ENCODE measurements at regions not wholly inside any gene's neighbourhood (a gene's known extent, or its start where the extent isn't known, plus 50 kb on each side); places are given as distances from the start of the nearest gene placed in this dataset.
A peak's percentile ranks its signal among the peaks of the same experiment; 100 is the strongest.

DNA sequence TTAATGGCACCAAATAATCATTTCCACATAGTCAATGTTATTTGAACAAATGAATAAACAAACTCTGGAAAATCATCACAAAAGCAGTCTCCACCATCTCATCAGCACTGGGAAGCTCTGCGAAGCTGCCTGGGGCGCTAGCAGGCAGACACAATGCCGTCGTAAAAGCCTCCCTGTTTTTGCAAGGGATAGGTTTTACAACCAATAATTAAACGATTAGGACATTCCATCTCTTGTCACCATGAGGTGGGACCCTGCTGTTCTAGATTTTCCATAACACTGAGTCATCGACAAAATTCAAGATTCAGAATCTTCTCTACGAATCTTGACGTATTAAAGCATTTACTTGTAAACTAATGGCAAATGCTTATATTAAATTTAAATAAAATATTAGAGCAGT lies 172.8 kb upstream of the AKR1E2 start:
- Mint-ChIP-seq H3K27ac (no peak overlapping the region), H3K9me3 (no peaks in the 10 kb centered on the region), H3K27me3 (no peaks in the 10 kb centered on the region), H3K4me3 (no peak overlapping the region), H3K36me3 (no peaks in the 10 kb centered on the region), H3K4me1 (peaks cover 22% of the 10 kb centered on the region)
- no peak for DNase-seq
- CTCF ChIA-PET, result interaction anchor here (1.4 kb wide), 1 partner anchor 1413 kb away, joined by 4 read pairs; no protein-coding TSS in a partner anchor

GRCh38 chr10:4652111-4653010 lies 173.6 kb upstream of the AKR1E2 start:
- peak overlapping the region; percentile 10 for H3K27ac Mint-ChIP-seq
- DNase-seq, result peak; percentile 22
- H3K4me3 Mint-ChIP-seq, result no peak overlapping the region
- H3K9me3 Mint-ChIP-seq, result no peaks in the 10 kb centered on the region
- H3K4me1 Mint-ChIP-seq, result peaks cover 22% of the 10 kb centered on the region
- H3K36me3 Mint-ChIP-seq, result no peaks in the 10 kb centered on the region
- no peaks in the 10 kb centered on the region for H3K27me3 Mint-ChIP-seq
- CTCF ChIA-PET, result interaction anchor here (1.1 to 1.4 kb wide), 2 partner anchors 1029 to 1413 kb away, joined by 4 read pairs; no protein-coding TSS in a partner anchor

GRCh38 chr10:4651404-4652037 lies 174.5 kb upstream of the AKR1E2 start:
- no peak for DNase-seq
- Mint-ChIP-seq H3K27ac (peak overlapping the region; percentile 10), H3K36me3 (no peaks in the 10 kb centered on the region), H3K4me3 (no peak overlapping the region), H3K9me3 (no peaks in the 10 kb centered on the region), H3K27me3 (no peaks in the 10 kb centered on the region), H3K4me1 (peaks cover 22% of the 10 kb centered on the region)
- CTCF ChIA-PET, result interaction anchor here (1.1 kb wide), 1 partner anchor 1028 kb away, joined by 4 read pairs; no protein-coding TSS in a partner anchor

- Mint-ChIP-seq H3K9me3 (no peaks in the 10 kb centered on the region), H3K36me3 (no peaks in the 10 kb centered on the region)
Observed at GRCh38 chr10:4650582-4650981, 175.4 kb upstream of the AKR1E2 start.

GRCh38 chr10:4649886-4650508 lies 176.0 kb upstream of the AKR1E2 start:
- no peaks in the 10 kb centered on the region for H3K9me3 Mint-ChIP-seq
- no peaks in the 10 kb centered on the region for H3K27me3 Mint-ChIP-seq
- no peak for DNase-seq
- no peak overlapping the region for H3K27ac Mint-ChIP-seq
- H3K4me1 Mint-ChIP-seq, result peaks cover 22% of the 10 kb centered on the region
- no peak overlapping the region for H3K4me3 Mint-ChIP-seq
- no peaks in the 10 kb centered on the region for H3K36me3 Mint-ChIP-seq
- CTCF ChIA-PET, result no interaction called here

More at GRCh38 chr10:4650582-4650981, 175.4 kb upstream of the AKR1E2 start:
- Mint-ChIP-seq H3K27me3 (no peaks in the 10 kb centered on the region), H3K4me3 (no peak overlapping the region), H3K4me1 (peaks cover 22% of the 10 kb centered on the region), H3K27ac (no peak overlapping the region)
- DNase-seq, result no peak
- CTCF ChIA-PET, result no interaction called here

GRCh38 chr10:4649471-4649870 lies 176.5 kb upstream of the AKR1E2 start:
- Mint-ChIP-seq H3K4me1 (peaks cover 22% of the 10 kb centered on the region), H3K36me3 (no peaks in the 10 kb centered on the region), H3K9me3 (no peaks in the 10 kb centered on the region), H3K27me3 (no peaks in the 10 kb centered on the region), H3K4me3 (no peak overlapping the region), H3K27ac (no peak overlapping the region)
- DNase-seq, result no peak
- CTCF ChIA-PET, result no interaction called here

- peaks cover 22% of the 10 kb centered on the region for H3K4me1 Mint-ChIP-seq
- no peak overlapping the region for H3K27ac Mint-ChIP-seq
- H3K36me3 Mint-ChIP-seq, result no peaks in the 10 kb centered on the region
- CTCF ChIA-PET, result no interaction called here
- no peak for DNase-seq
- no peaks in the 10 kb centered on the region for H3K9me3 Mint-ChIP-seq
- H3K4me3 Mint-ChIP-seq, result no peak overlapping the region
- no peaks in the 10 kb centered on the region for H3K27me3 Mint-ChIP-seq
Observed at GRCh38 chr10:4648999-4649398, 177.0 kb upstream of the AKR1E2 start.

DNA sequence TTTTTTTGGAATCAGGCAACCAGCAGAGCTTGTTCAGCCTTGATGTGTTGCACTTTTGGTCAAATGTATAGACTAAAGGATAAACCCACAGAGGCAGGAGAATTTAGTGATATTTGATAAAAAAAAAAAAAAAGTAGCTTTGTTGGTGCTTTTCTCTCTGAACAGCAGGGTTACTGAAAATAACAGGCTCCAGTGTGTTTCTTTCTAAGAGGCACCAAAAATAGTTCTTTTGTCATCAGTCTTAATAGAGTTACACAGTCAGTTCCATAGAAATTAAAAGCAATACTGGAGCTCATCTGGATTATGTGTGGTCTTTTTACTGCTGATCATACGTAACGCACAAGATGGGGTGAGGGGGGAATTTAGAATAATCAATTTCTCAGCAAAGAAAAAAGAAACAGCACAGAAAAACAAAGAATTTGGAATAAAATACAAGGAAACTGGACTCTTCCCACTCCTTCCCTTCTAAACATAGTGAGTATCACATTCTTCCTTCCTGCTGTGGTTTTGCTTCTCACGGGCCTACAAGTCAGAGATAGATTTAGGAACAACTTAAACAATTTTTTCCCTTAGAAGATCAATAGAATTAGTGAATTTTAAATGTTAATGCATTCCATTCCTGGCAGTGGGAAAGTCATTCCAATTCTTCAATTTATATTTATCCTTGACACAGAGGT lies 178.8 kb upstream of the AKR1E2 start:
- CTCF ChIA-PET, result interaction anchor here (0.8 kb wide), 1 partner anchor 11 kb away, joined by 5 read pairs; no protein-coding TSS in a partner anchor

GRCh38 chr10:4646547-4646946 lies 179.5 kb upstream of the AKR1E2 start:
- CTCF ChIA-PET, result interaction anchor here (0.8 kb wide), 1 partner anchor 11 kb away, joined by 5 read pairs; no protein-coding TSS in a partner anchor

More for the DNA sequence above, 178.8 kb upstream of the AKR1E2 start:
- H3K4me1 Mint-ChIP-seq, result peaks cover 16% of the 10 kb centered on the region
- no peaks in the 10 kb centered on the region for H3K27me3 Mint-ChIP-seq
- H3K27ac Mint-ChIP-seq, result no peak overlapping the region
- H3K9me3 Mint-ChIP-seq, result no peaks in the 10 kb centered on the region
- H3K4me3 Mint-ChIP-seq, result no peak overlapping the region
- no peaks in the 10 kb centered on the region for H3K36me3 Mint-ChIP-seq
- no peak for DNase-seq

DNA sequence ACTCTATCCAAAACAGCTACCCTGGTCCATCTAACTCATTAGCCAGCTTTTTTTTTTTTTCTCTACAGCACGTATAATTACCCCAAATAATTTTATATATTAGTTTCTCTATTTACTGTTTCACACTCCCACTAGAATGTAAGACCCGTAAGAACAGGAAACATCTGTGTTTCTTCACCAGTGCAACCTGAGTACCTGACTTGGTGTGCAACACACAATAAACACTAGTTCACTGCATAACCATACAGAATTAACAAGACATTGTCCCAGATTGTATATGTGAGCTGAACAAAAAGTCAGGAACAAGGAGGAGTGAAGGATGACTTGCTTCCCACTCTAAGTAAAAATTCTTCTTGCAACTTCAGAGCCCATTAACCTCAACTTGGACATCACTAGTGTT lies 180.2 kb upstream of the AKR1E2 start:
- no peak for DNase-seq
- H3K27ac Mint-ChIP-seq, result no peak overlapping the region
- H3K9me3 Mint-ChIP-seq, result no peaks in the 10 kb centered on the region
- no peak overlapping the region for H3K4me3 Mint-ChIP-seq
- CTCF ChIA-PET, result no interaction called here
- no peaks in the 10 kb centered on the region for H3K27me3 Mint-ChIP-seq
- H3K4me1 Mint-ChIP-seq, result peaks cover 5% of the 10 kb centered on the region
- H3K36me3 Mint-ChIP-seq, result no peaks in the 10 kb centered on the region

More at GRCh38 chr10:4646547-4646946, 179.5 kb upstream of the AKR1E2 start:
- Mint-ChIP-seq H3K27ac (no peak overlapping the region), H3K36me3 (no peaks in the 10 kb centered on the region), H3K27me3 (no peaks in the 10 kb centered on the region), H3K4me1 (peaks cover 9% of the 10 kb centered on the region), H3K9me3 (no peaks in the 10 kb centered on the region), H3K4me3 (no peak overlapping the region)
- DNase-seq, result no peak

DNA sequence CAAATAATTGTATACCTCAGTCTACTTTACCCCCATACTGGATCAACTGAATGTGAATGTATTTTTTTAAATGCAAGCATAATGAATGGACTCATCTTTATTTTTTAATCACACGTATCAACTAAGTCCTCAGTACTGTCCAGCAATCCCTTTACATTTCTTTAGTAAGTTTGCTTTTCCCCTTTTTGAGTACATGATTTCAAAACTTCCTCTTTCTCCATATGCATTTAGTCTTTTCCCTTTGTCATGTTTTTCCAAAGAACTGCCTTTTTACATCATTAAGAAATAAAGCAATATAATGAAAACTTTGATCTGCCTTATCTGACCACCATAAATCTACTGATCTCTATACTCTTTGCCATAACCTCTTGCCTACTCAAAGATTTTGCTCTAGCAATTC lies 182.5 kb upstream of the AKR1E2 start:
- Mint-ChIP-seq H3K9me3 (no peaks in the 10 kb centered on the region), H3K27me3 (no peaks in the 10 kb centered on the region), H3K4me3 (no peak overlapping the region), H3K27ac (no peak overlapping the region), H3K36me3 (no peaks in the 10 kb centered on the region), H3K4me1 (no peaks in the 10 kb centered on the region)
- CTCF ChIA-PET, result no interaction called here
- no peak for DNase-seq

- Mint-ChIP-seq H3K36me3 (no peaks in the 10 kb centered on the region), H3K4me3 (no peak overlapping the region), H3K4me1 (no peaks in the 10 kb centered on the region), H3K27ac (no peak overlapping the region), H3K9me3 (no peaks in the 10 kb centered on the region), H3K27me3 (no peaks in the 10 kb centered on the region)
- CTCF ChIA-PET, result no interaction called here
- DNase-seq, result no peak
Observed at GRCh38 chr10:4639960-4640359, 186.0 kb upstream of the AKR1E2 start.

- Mint-ChIP-seq H3K4me1 (no peaks in the 10 kb centered on the region), H3K27me3 (no peaks in the 10 kb centered on the region), H3K9me3 (no peaks in the 10 kb centered on the region), H3K27ac (no peak overlapping the region), H3K4me3 (no peak overlapping the region), H3K36me3 (no peaks in the 10 kb centered on the region)
- CTCF ChIA-PET, result no interaction called here
- DNase-seq, result no peak
Observed at GRCh38 chr10:4638099-4638498, 187.9 kb upstream of the AKR1E2 start.

GRCh38 chr10:4637657-4638056 lies 188.3 kb upstream of the AKR1E2 start:
- CTCF ChIA-PET, result no interaction called here
- H3K36me3 Mint-ChIP-seq, result no peaks in the 10 kb centered on the region
- no peak overlapping the region for H3K27ac Mint-ChIP-seq
- H3K4me3 Mint-ChIP-seq, result no peak overlapping the region
- no peaks in the 10 kb centered on the region for H3K9me3 Mint-ChIP-seq
- no peaks in the 10 kb centered on the region for H3K27me3 Mint-ChIP-seq
- H3K4me1 Mint-ChIP-seq, result no peaks in the 10 kb centered on the region
- no peak for DNase-seq
